Frontal cortex (tissue), 1 donor: ENCODE measurements at regions not wholly inside any gene's neighbourhood (a gene's known extent, or its start where the extent isn't known, plus 50 kb on each side); places are given as distances from the start of the nearest gene placed in this dataset. TPM values are rescaled to one million over a fixed set of nuclear protein-coding genes. Genes with fewer than 3 reads are reported as not detected.

Experiments used
- small RNA-seq: library from RNA; depleted of rRNA; stranded (forward); fragments of <200 nt; gene quantifications from one replicate; pipeline ENCODE3, GENCODE V24; 2014

Small RNA genes in the stretch of these regions (small RNA-seq; reads per million reads assigned to genes)
- not detected for gene AL714022.1
